ENCODE measurements at regions not wholly inside any gene's neighbourhood (a gene's known extent, or its start where the extent isn't known, plus 50 kb on each side); places are given as distances from the start of the nearest gene placed in this dataset.

DNA sequence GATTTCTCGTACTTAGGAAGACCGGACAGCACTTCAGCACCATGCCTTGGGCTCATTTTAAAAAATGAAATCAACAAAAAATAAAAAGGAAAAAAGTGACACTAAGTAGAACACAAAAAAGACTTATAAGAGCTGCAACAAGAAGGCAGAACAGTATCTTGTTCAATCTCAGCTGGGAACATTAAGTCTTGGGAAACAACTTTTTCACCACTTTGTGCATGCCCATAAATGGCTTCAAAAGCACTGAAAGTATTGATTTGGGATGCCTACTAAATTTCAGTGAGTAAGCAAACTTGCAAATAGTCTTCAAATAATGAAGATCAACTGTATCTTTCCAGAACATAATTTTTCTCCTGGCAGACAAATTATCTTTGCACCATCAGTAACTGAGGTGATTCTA is 489.3 kb downstream of the NXPH1 start:
- no peak overlapping the region for H3K4me3 Mint-ChIP-seq
- TF ChIP-seq, protein P1, sequence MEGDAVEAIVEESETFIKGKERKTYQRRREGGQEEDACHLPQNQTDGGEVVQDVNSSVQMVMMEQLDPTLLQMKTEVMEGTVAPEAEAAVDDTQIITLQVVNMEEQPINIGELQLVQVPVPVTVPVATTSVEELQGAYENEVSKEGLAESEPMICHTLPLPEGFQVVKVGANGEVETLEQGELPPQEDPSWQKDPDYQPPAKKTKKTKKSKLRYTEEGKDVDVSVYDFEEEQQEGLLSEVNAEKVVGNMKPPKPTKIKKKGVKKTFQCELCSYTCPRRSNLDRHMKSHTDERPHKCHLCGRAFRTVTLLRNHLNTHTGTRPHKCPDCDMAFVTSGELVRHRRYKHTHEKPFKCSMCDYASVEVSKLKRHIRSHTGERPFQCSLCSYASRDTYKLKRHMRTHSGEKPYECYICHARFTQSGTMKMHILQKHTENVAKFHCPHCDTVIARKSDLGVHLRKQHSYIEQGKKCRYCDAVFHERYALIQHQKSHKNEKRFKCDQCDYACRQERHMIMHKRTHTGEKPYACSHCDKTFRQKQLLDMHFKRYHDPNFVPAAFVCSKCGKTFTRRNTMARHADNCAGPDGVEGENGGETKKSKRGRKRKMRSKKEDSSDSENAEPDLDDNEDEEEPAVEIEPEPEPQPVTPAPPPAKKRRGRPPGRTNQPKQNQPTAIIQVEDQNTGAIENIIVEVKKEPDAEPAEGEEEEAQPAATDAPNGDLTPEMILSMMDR (conservative IDR thresholded peaks at IDR 0.05) = no peak

More for the DNA sequence above, 489.3 kb downstream of the NXPH1 start:
- Histone ChIP-seq H3K9ac (ENCODE audit: extremely low read depth, insufficient read length, low read length) (no peak overlapping the region), H2AK5ac (ENCODE audit: insufficient read length, low read length) (no peak overlapping the region), H3K56ac (ENCODE audit: insufficient read length, low read depth, low read length) (no peak overlapping the region), H3K23ac (ENCODE audit: insufficient read length, low read depth, low read length) (no peak overlapping the region), H4K20me1 (ENCODE audit: control insufficient read depth, insufficient read depth, insufficient read length) (no peaks in the 10 kb centered on the region), H4K91ac (ENCODE audit: insufficient read length, low read depth, low read length) (no peak overlapping the region), H3K79me2 (ENCODE audit: insufficient read depth, low read length) (no peaks in the 10 kb centered on the region), H2BK12ac (ENCODE audit: insufficient read length, low read depth, low read length) (no peak overlapping the region), H3K4me1 (ENCODE audit: insufficient read depth, low read length) (peaks cover 2% of the 10 kb centered on the region; the same call in 1 of the 2 replicates), H2AFZ (ENCODE audit: low read length) (no peak overlapping the region), H3K9me3 (ENCODE audit: control insufficient read depth, low read depth, low read length) (no peaks in the 10 kb centered on the region), H3K18ac (ENCODE audit: insufficient read length, low read depth, low read length) (no peak overlapping the region), H3K14ac (ENCODE audit: insufficient read depth, low read length) (no peak overlapping the region), H3K4me2 (ENCODE audit: insufficient read depth, insufficient read length, low read length) (no peak overlapping the region), H3K27ac (ENCODE audit: insufficient read length, low read depth, low read length) (no peak overlapping the region), H2BK5ac (ENCODE audit: insufficient read length, low read length) (no peak overlapping the region), H2BK15ac (ENCODE audit: low read depth, low read length) (no peak overlapping the region), H3T11ph (ENCODE audit: low read length) (no peak overlapping the region), H4K5ac (ENCODE audit: insufficient read length, low read depth, low read length) (no peak overlapping the region), H3K79me1 (ENCODE audit: insufficient read depth, low read depth, low read length, poor library complexity, severe bottlenecking) (no peaks in the 10 kb centered on the region), H3K4ac (ENCODE audit: low read depth, low read length) (no peak overlapping the region), H2BK20ac (ENCODE audit: low read depth, low read length, poor library complexity, severe bottlenecking) (no peak overlapping the region), H3K23me2 (ENCODE audit: insufficient read length, low read depth, low read length, poor library complexity, severe bottlenecking) (no peaks in the 10 kb centered on the region), H2BK120ac (ENCODE audit: low read depth, low read length, poor library complexity, severe bottlenecking) (no peak overlapping the region), H3K27me3 (ENCODE audit: insufficient read depth, low read length) (no peaks in the 10 kb centered on the region), H4K8ac (replicated peaks; ENCODE audit: insufficient read length, low read depth, low read length) (no peak overlapping the region)
- Mint-ChIP-seq H3K9me3 (no peaks in the 10 kb centered on the region), H3K4me1 (peaks cover 24 to 25% of the 10 kb centered on the region in 2 experiments), H3K27ac (peak overlapping the region in 1 of 3 experiments; percentile 58; a peak in 2 of 7 replicates), H3K27me3 (ENCODE audit: low read depth) (no peaks in the 10 kb centered on the region), H3K36me3 (ENCODE audit: insufficient read depth in 1 of 3, low read depth in 3 of 3) (no peaks in the 10 kb centered on the region)
- no CpG with 5 or more reads among the region's 2 CpGs for WGBS (ENCODE audit: extremely low coverage, insufficient read length, low lambda C conversion rate)
- no peak for DNase-seq

All from H9 (cell line).